OCI-LY1 (cell line): ENCODE measurements at regions not wholly inside any gene's neighbourhood (a gene's known extent, or its start where the extent isn't known, plus 50 kb on each side); places are given as distances from the start of the nearest gene placed in this dataset.

Experiments
- H2AFZ ChIP-seq: fragments of 200-600 bp; sonication (generic), shearing (Covaris generic); 2 replicates; pipeline ENCODE4 v1.6.0; 2014; ENCODE audit warnings: antibody characterized with exemption, mild to moderate bottlenecking, low read length
- H3F3A ChIP-seq: fragments of 200-600 bp; sonication (generic), shearing (Covaris generic); 2 replicates; pipeline ENCODE4 v1.6.0; 2014; ENCODE audit warnings: mild to moderate bottlenecking, antibody characterized with exemption, low read length, moderate library complexity; ENCODE audit not compliant: insufficient read depth
- H3K27ac ChIP-seq: fragments of 200-600 bp; sonication (generic); 2 replicates; pipeline ENCODE4 v1.5.1; 2014; ENCODE audit warnings: low read length, mixed run types, mild to moderate bottlenecking, low read depth; ENCODE audit not compliant: poor library complexity, severe bottlenecking
- H3K27me3 ChIP-seq: fragments of 200-600 bp; sonication (generic); 2 replicates; pipeline ENCODE4 v1.6.0; 2014; ENCODE audit warnings: antibody characterized with exemption, mild to moderate bottlenecking, low read length, moderate library complexity; ENCODE audit not compliant: insufficient read depth
- H3K36me3 ChIP-seq: fragments of 200-600 bp; sonication (generic); 2 replicates; pipeline ENCODE4 v1.6.1; 2014; ENCODE audit warnings: mild to moderate bottlenecking, antibody characterized with exemption, low read length, moderate library complexity, mixed read lengths; ENCODE audit not compliant: insufficient read depth
- H3K4me1 ChIP-seq: fragments of 200-600 bp; sonication (generic); 2 replicates; pipeline ENCODE4 v1.5.1; 2014; ENCODE audit warnings: mild to moderate bottlenecking, low read length, moderate library complexity; ENCODE audit not compliant: insufficient read depth, severe bottlenecking
- H3K4me2 ChIP-seq: fragments of 200-600 bp; sonication (generic), shearing (Covaris generic); 2 replicates; pipeline ENCODE4 v1.6.1; 2014; ENCODE audit warnings: low read length
- H3K4me3 ChIP-seq: fragments of 200-600 bp; sonication (generic); 2 replicates; pipeline ENCODE4 v1.5.1; 2014; ENCODE audit warnings: low read length, low read depth, mild to moderate bottlenecking, mixed read lengths; ENCODE audit not compliant: poor library complexity, severe bottlenecking
- H3K79me2 ChIP-seq: fragments of 200-600 bp; shearing (Covaris generic); 2 replicates; pipeline ENCODE4 v1.6.1; 2016; ENCODE audit warnings: mixed run types, low read length, mixed read lengths; ENCODE audit not compliant: insufficient read depth
- H3K9ac ChIP-seq: fragments of 200-600 bp; sonication (generic), shearing (Covaris generic); 2 replicates; pipeline ENCODE4 v1.6.1; 2014; ENCODE audit warnings: mild to moderate bottlenecking, low read length, mixed read lengths
- H3K9me2 ChIP-seq: fragments of 200-600 bp; sonication (generic), shearing (Covaris generic); 2 replicates; pipeline ENCODE4 v1.6.1; 2014; ENCODE audit warnings: low read depth, mild to moderate bottlenecking, low read length, mixed read lengths
- H3K9me3 ChIP-seq: fragments of 200-600 bp; shearing (Covaris generic); 2 replicates; pipeline ENCODE4 v1.6.1; 2014; ENCODE audit warnings: low read length, mixed read lengths
- H4K20me1 ChIP-seq: fragments of 200-600 bp; sonication (generic), shearing (Covaris generic); 2 replicates; pipeline ENCODE4 v1.6.0; 2016; ENCODE audit warnings: mild to moderate bottlenecking, low read length; ENCODE audit not compliant: insufficient read depth
- EZH2 ChIP-seq: fragments of 200-600 bp; sonication (generic), shearing (Covaris generic); IDR thresholded peaks from 2 replicates; pipeline ENCODE4 v1.8.0; 2017; ENCODE audit warnings: borderline replicate concordance, mixed run types, mild to moderate bottlenecking, antibody characterized with exemption, low read length, moderate library complexity, mixed read lengths
- TF ChIP-seq, protein P1 (sequence below): fragments of 200-600 bp; sonication (generic), shearing (Covaris generic); IDR thresholded peaks from 2 replicates; pipeline ENCODE4 v1.5.1; 2017; ENCODE audit warnings: mild to moderate bottlenecking, antibody characterized with exemption, low read length, moderate library complexity, mixed read lengths

DNA sequence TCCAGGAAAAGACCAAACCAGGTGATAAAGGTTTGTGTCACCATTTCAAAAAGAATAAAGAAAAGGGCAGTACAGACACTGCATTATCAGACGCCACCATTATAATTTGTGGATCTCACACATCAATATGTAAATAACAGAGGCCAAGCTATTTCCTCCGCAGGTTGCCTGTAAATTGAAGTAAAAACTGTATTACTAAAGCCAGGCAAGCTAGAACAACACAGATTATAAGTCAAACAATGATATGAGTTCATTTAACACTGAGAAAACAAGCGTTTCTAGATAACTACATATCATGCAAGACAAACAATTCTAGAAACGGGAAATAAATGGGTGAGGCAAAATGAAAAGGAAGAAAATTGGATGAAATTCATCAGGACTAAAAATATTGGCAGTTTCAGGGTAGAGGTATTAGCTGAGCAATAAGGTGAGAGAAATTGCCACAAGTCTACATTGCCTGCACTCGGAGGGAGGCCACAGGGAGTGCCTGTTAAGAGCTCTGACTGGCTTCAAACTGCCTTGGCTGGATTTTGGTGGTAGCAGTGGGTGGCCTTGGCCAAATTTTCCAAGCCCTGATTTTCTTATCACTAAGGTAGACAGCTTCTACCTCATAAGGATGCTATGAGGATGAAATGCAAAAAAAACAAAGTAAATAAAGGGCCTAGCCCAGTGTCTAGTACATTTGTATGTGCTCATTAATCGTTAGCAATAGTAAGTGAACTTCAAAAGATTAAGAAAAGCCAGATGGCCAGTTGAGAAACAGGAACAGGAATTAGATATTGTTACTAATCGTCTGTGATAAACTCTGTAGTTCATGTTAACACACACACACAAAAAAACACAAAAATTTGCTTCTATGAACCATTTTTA, 240.0 kb upstream of the NFE2L3 start:
- Histone ChIP-seq H3K9ac (no peak overlapping the region), H2AFZ (no peak overlapping the region), H3K4me1 (no peaks in the 10 kb centered on the region), H3F3A (no peaks in the 10 kb centered on the region), H3K27me3 (no peaks in the 10 kb centered on the region), H4K20me1 (no peaks in the 10 kb centered on the region), H3K79me2 (no peaks in the 10 kb centered on the region), H3K4me2 (no peak overlapping the region), H3K4me3 (no peak overlapping the region), H3K9me2 (no peaks in the 10 kb centered on the region), H3K9me3 (no peaks in the 10 kb centered on the region), H3K36me3 (no peaks in the 10 kb centered on the region), H3K27ac (no peak overlapping the region)
- TF ChIP-seq, protein P1, sequence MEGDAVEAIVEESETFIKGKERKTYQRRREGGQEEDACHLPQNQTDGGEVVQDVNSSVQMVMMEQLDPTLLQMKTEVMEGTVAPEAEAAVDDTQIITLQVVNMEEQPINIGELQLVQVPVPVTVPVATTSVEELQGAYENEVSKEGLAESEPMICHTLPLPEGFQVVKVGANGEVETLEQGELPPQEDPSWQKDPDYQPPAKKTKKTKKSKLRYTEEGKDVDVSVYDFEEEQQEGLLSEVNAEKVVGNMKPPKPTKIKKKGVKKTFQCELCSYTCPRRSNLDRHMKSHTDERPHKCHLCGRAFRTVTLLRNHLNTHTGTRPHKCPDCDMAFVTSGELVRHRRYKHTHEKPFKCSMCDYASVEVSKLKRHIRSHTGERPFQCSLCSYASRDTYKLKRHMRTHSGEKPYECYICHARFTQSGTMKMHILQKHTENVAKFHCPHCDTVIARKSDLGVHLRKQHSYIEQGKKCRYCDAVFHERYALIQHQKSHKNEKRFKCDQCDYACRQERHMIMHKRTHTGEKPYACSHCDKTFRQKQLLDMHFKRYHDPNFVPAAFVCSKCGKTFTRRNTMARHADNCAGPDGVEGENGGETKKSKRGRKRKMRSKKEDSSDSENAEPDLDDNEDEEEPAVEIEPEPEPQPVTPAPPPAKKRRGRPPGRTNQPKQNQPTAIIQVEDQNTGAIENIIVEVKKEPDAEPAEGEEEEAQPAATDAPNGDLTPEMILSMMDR: no peak

DNA sequence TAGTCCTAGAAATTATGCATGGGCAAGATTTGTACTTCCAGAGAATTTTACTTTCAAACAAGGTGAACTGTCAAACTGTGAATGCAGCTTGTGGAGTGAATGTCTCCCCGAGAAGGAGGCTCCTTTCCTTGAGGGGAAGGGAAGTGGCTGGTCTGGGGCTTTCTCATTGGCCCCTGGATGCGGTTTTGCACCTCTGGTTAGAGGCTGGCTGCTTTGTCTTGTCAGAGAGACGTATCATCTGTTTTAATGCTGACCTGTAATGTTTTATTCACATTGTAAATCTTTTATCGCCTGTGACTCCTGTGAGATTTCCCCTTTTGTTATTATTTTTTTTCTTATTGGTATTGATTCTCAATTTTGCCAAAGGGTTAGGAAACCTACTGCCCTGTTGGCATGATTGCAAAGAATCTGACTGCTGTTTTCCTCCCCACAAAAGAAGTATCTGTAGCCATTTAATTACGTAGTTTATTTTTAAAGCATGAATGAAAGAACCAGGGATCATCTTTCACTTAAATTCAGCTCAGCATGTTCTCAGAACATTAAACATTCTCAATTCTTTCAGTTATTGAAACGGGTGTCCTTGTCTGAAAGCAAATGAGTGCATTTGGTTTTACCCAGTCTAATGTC, 238.3 kb upstream of the NFE2L3 start:
- Histone ChIP-seq H4K20me1 (no peaks in the 10 kb centered on the region), H3K36me3 (no peaks in the 10 kb centered on the region), H3K27me3 (no peaks in the 10 kb centered on the region; the same call in 1 of the 2 replicates), H3K9ac (no peak overlapping the region), H3K9me3 (peaks cover 15% of the 10 kb centered on the region), H3F3A (no peaks in the 10 kb centered on the region), H3K79me2 (no peaks in the 10 kb centered on the region), H3K4me3 (no peak overlapping the region), H3K4me2 (no peak overlapping the region), H3K4me1 (no peaks in the 10 kb centered on the region), H3K27ac (no peak overlapping the region), H3K9me2 (no peaks in the 10 kb centered on the region), H2AFZ (no peak overlapping the region)
- no peak for TF ChIP-seq EZH2
- TF ChIP-seq, protein P1: no peak

DNA sequence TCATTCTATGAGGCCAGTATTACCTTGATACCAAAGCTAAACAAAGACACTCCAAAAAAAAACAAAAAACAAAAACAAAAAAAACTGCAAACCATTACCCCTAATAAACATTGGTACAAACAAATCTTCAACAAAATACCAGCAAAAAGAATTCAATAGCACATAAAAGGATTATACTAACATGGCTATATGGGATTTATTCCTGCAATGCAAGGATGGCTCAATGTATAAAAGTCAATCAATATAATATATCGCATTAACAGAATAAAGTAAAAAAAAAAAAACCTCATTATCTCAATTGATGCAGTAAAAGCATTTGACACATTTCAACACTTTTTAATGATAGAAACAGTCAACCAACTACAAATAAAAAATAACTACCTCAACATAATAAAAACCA, 233.3 kb upstream of the NFE2L3 start:
- no peak overlapping the region for H3K4me3 ChIP-seq
- H3K27ac ChIP-seq: no peak overlapping the region

More for the DNA sequence above, 233.3 kb upstream of the NFE2L3 start:
- H3K79me2 ChIP-seq: no peaks in the 10 kb centered on the region
- H3K9me3 ChIP-seq: peaks cover 20% of the 10 kb centered on the region
- no peak overlapping the region for H3K4me2 ChIP-seq
- H3K9me2 ChIP-seq: no peaks in the 10 kb centered on the region
- no peaks in the 10 kb centered on the region for H3K4me1 ChIP-seq
- H3K27me3 ChIP-seq: no peaks in the 10 kb centered on the region; the same call in 1 of the 2 replicates
- no peak overlapping the region for H2AFZ ChIP-seq
- H3F3A ChIP-seq: no peaks in the 10 kb centered on the region
- no peak overlapping the region for H3K9ac ChIP-seq
- H3K36me3 ChIP-seq: no peaks in the 10 kb centered on the region
- TF ChIP-seq, protein P1: no peak
- TF ChIP-seq EZH2: no peak
- no peaks in the 10 kb centered on the region for H4K20me1 ChIP-seq
